Neural cell (in vitro differentiated cells): ENCODE measurements at regions not wholly inside any gene's neighbourhood (a gene's known extent, or its start where the extent isn't known, plus 50 kb on each side); places are given as distances from the start of the nearest gene placed in this dataset.

Source experiments
- H2AFZ ChIP-seq: fragments of 200-600, 300-800 bp; sonication (generic), shearing (Covaris generic); 2 replicates; pipeline ENCODE4 v1.6.0; 2014; ENCODE audit warnings: low read depth, mild to moderate bottlenecking, antibody characterized with exemption, low read length, moderate library complexity
- H3F3A ChIP-seq: fragments of 200-600 bp; shearing (Covaris generic); 2 replicates; pipeline ENCODE4 v1.6.1; 2016; ENCODE audit warnings: mild to moderate bottlenecking, moderate library complexity, mixed read lengths, antibody characterized with exemption, low read length; ENCODE audit not compliant: insufficient read depth, poor library complexity, severe bottlenecking
- H3K27ac ChIP-seq: fragments of 200-600, 300-800 bp; sonication (generic), shearing (Covaris generic); 2 replicates; pipeline ENCODE4 v1.5.1; 2014; ENCODE audit warnings: mild to moderate bottlenecking, low read length, moderate library complexity
- H3K27me3 ChIP-seq: fragments of 300-800, 200-600 bp; sonication (generic), shearing (Covaris generic); 2 replicates; pipeline ENCODE4 v1.6.0; 2014; ENCODE audit warnings: mild to moderate bottlenecking, low read depth, low read length, moderate library complexity; ENCODE audit not compliant: insufficient read depth
- H3K36me3 ChIP-seq: fragments of 300-800, 200-600 bp; sonication (generic), shearing (Covaris generic); 2 replicates; pipeline ENCODE4 v1.5.1; 2014; ENCODE audit warnings: mild to moderate bottlenecking, antibody characterized with exemption, low read length, moderate library complexity; ENCODE audit not compliant: insufficient read depth
- H3K4me2 ChIP-seq: fragments of 300-800, 200-600 bp; sonication (generic), shearing (Covaris generic); 2 replicates; pipeline ENCODE4 v1.6.0; 2014; ENCODE audit warnings: mild to moderate bottlenecking, low read length
- H3K4me3 ChIP-seq: fragments of 300-800, 200-600 bp; sonication (generic), shearing (Covaris generic); 2 replicates; pipeline ENCODE4 v1.5.1; 2014; ENCODE audit warnings: mild to moderate bottlenecking, low read length, moderate library complexity
- H3K79me2 ChIP-seq: fragments of 200-600 bp; shearing (Covaris generic); replicated peaks from 2 replicates; pipeline ENCODE4 v1.6.0; 2014; ENCODE audit warnings: mild to moderate bottlenecking, low read length, moderate library complexity; ENCODE audit not compliant: insufficient read depth
- H3K9ac ChIP-seq: fragments of 300-800, 200-600 bp; sonication (generic), shearing (Covaris generic); 2 replicates; pipeline ENCODE4 v1.6.1; 2016; ENCODE audit warnings: mild to moderate bottlenecking, low read length, mixed read lengths
- H3K9me2 ChIP-seq: fragments of 200-600 bp; shearing (Covaris generic); 2 replicates; pipeline ENCODE4 v1.6.1; 2016; ENCODE audit warnings: mild to moderate bottlenecking, low read length, mixed read lengths; ENCODE audit not compliant: insufficient read depth
- H3K9me3 ChIP-seq: fragments of 200-600, 300-800 bp; sonication (generic), shearing (Covaris generic); 2 replicates; pipeline ENCODE4 v1.6.1; 2016; ENCODE audit warnings: mild to moderate bottlenecking, mixed run types, low read length, moderate library complexity, mixed read lengths
- H4K20me1 ChIP-seq: fragments of 200-600 bp; shearing (Covaris generic); 2 replicates; pipeline ENCODE4 v1.6.1; 2016; ENCODE audit warnings: mild to moderate bottlenecking, mixed run types; ENCODE audit not compliant: insufficient read depth
- CTCF ChIP-seq: fragments of 450-650 bp; IDR thresholded peaks from 2 replicates; pipeline ENCODE4 v1.5.1; 2014; ENCODE audit warnings: antibody characterized with exemption, mild to moderate bottlenecking, moderate library complexity; ENCODE audit not compliant: poor library complexity, severe bottlenecking
- EP300 ChIP-seq: fragments of 450-650 bp; conservative IDR thresholded peaks from 2 replicates; pipeline ENCODE4 v1.6.1; 2014; ENCODE audit warnings: antibody characterized with exemption, mild to moderate bottlenecking, moderate library complexity; ENCODE audit not compliant: poor library complexity, severe bottlenecking
- EZH2 ChIP-seq: fragments of 200-600, 300-800 bp; shearing (Covaris generic), sonication (generic); IDR thresholded peaks from 2 replicates; pipeline ENCODE4 v1.6.1; 2014; ENCODE audit warnings: antibody characterized with exemption, low read length, borderline replicate concordance, mild to moderate bottlenecking; ENCODE audit not compliant: insufficient read depth, poor library complexity, severe bottlenecking
- MXI1 ChIP-seq: fragments of 450-650 bp; conservative IDR thresholded peaks from 2 replicates; pipeline ENCODE4 v1.6.1; 2014; ENCODE audit warnings: antibody characterized with exemption, mild to moderate bottlenecking; ENCODE audit not compliant: poor library complexity, severe bottlenecking
- POLR2AphosphoS5 ChIP-seq: IDR thresholded peaks from 2 replicates; pipeline ENCODE4 v1.6.1; 2012
- RAD21 ChIP-seq: fragments of 450-650 bp; conservative IDR thresholded peaks from 2 replicates; pipeline ENCODE4 v1.6.1; 2014; ENCODE audit warnings: antibody characterized with exemption, mild to moderate bottlenecking, moderate library complexity
- REST ChIP-seq: IDR thresholded peaks from 2 replicates; pipeline ENCODE4 v1.6.1; 2012; ENCODE audit warnings: borderline replicate concordance
- SMC3 ChIP-seq: fragments of 450-650 bp; conservative IDR thresholded peaks from 2 replicates; pipeline ENCODE4 v1.6.1; 2014; ENCODE audit warnings: antibody characterized with exemption, mild to moderate bottlenecking, moderate library complexity; ENCODE audit not compliant: poor library complexity
- TAF1 ChIP-seq: IDR thresholded peaks from 2 replicates; pipeline ENCODE4 v1.6.1; 2012; ENCODE audit warnings: low read depth

DNA sequence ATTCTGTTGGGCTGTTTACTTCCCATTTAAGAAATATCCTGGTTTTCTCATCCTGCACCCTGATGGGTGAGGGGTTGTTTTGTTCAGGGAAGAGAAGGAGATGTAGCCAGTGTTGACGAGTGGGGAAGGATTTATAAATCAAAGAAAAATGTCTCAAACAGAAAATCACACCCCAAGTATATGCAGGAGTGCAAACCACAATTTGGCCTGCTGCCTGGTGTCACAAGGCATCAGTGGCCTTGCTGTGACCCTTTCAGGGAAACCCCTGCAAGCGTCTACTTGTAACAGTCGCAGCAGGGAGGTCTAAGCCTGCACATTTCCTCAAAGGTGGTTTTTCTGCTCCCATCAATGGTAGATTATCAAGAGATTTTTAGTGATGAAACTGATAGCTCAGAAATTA, 132.6 kb upstream of the LRRN1 start:
- TF ChIP-seq CTCF: no peak
- no peak for TF ChIP-seq MXI1
- no peak for TF ChIP-seq RAD21
- TF ChIP-seq TAF1: no peak
- H2AFZ ChIP-seq: no peak overlapping the region
- H3K79me2 ChIP-seq: no peaks in the 10 kb centered on the region
- no peaks in the 10 kb centered on the region for H3K9me3 ChIP-seq
- H3K27ac ChIP-seq: no peak overlapping the region
- no peak overlapping the region for H3K9ac ChIP-seq
- no peaks in the 10 kb centered on the region for H3K36me3 ChIP-seq
- H4K20me1 ChIP-seq: no peaks in the 10 kb centered on the region
- H3F3A ChIP-seq: no peaks in the 10 kb centered on the region
- no peak overlapping the region for H3K4me3 ChIP-seq
- no peak overlapping the region for H3K4me2 ChIP-seq
- no peaks in the 10 kb centered on the region for H3K9me2 ChIP-seq
- no peaks in the 10 kb centered on the region for H3K27me3 ChIP-seq

- H4K20me1 ChIP-seq: no peaks in the 10 kb centered on the region
- no peak overlapping the region for H2AFZ ChIP-seq
- no peak overlapping the region for H3K4me2 ChIP-seq
- H3F3A ChIP-seq: no peaks in the 10 kb centered on the region
- TF ChIP-seq TAF1 (no peak), SMC3 (no peak), EZH2 (no peak), EP300 (no peak), MXI1 (no peak), POLR2AphosphoS5 (no peak), RAD21 (no peak), REST (no peak), CTCF (no peak)
- H3K36me3 ChIP-seq: no peaks in the 10 kb centered on the region
- no peaks in the 10 kb centered on the region for H3K79me2 ChIP-seq
- H3K9me3 ChIP-seq: no peaks in the 10 kb centered on the region
- H3K27me3 ChIP-seq: no peaks in the 10 kb centered on the region
- H3K9ac ChIP-seq: no peak overlapping the region
- H3K9me2 ChIP-seq: no peaks in the 10 kb centered on the region
- H3K4me3 ChIP-seq: no peak overlapping the region
- H3K27ac ChIP-seq: no peak overlapping the region
These were observed 133.1 kb upstream of the LRRN1 start for GRCh38 chr3:3665961-3666640.
